Suppressor macrophage treated with lipopolysaccharide for 4 hours (primary cell): ENCODE measurements at regions not wholly inside any gene's neighbourhood (a gene's known extent, or its start where the extent isn't known, plus 50 kb on each side); places are given as distances from the start of the nearest gene placed in this dataset.
"Not testable (repeated sequence)": the region's sequence is repeated elsewhere in the genome, so short reads cannot be mapped to it uniquely, and the experiment has no call there.

Experiments used
- DNase-seq: peaks from one replicate; pipeline ENCODE4 v3.0.0-alpha.2; 2020

DNA sequence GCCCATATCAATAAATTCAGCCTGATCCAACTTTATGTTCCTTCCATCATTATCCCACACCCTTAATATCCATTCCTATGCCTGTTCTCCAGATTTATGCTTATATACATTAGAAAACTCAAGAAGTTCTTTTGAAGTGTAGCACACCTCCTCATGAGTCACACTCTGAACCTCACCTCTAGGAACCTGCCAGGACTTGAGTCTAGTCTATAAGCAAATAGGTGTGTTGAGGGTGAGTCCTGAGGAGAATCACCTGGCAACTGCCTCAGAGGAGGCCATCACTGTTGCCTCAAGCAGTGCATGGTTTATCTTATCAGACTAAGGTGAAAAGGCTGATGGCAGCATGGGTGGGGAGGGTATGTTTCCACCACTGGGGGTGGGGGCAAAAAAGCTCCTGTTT, 496.7 kb downstream of the C6orf118 start:
- no peak for DNase-seq

DNA sequence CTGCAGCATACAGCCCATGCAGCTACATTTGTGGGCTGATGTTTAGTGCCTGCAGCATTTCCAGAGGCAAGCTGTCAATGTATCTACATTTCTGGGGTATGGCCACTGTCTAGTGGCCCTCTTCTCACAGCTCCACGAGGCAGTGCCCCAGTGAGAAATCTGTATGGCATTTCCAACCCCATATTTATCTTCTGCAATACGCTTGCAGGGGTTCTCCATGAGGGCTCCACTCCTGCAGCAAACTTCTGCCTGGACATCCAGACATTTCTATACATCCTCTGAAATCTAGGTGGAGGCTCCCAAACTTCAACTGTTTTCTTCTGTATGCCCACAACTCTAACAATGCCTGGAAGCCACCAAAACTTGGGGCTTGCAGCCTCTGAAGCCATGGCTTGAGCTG, 502.3 kb downstream of the C6orf118 start:
- no peak for DNase-seq

DNA sequence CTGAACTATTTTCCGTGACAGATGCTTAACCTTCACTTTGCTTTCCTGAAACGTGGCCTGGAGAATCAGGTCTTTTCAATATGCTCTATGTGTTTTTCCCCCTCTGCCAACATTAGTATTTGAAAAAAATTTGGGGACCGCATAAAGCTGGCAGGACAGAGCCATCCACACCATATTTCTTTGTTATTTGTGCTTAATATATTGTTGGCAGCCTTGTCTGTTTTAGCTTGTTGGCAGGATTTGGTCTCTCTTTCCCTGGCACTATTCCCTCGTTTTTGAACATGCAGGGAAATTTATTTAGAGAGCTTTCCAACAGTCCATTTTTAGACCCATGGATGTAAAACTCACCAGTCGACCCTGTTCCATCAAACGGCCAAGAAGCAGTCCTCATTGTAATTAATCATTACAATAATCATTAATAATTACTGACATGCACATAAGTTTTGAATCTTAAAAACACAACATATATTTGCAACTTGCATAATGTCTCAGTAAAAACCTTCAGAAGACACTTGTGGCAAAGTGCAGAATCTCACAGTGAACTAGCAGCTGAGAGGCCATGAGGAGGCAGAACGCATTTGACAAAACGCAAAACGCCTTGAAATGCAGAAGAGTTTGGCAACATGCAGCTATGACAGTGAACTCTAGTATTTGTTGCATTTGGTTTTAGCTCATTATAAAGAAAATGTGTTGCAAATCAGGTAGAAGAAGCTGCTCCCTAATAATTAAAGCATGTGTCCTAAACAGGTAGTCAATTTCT, 514.2 kb downstream of the C6orf118 start:
- no peak for DNase-seq

DNA sequence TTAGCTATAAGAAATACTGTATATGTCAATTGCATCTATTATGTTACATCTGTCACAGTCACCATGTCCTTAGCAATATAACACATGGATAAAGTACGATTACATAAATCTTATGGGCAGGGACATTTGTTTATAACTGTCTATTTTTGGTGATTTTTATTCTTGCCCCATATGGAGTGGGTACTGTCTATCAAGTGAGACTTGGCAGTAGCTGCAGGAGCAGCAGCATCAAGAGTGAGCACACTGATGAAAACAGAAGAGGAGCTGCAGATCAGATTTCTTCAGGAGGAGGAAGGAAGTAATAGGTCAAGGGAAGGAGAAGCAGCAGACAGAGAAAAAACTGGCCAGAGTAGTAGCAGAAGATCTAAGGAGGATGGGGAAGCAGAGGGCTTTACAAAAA, 516.7 kb downstream of the C6orf118 start:
- DNase-seq: no peak

DNA sequence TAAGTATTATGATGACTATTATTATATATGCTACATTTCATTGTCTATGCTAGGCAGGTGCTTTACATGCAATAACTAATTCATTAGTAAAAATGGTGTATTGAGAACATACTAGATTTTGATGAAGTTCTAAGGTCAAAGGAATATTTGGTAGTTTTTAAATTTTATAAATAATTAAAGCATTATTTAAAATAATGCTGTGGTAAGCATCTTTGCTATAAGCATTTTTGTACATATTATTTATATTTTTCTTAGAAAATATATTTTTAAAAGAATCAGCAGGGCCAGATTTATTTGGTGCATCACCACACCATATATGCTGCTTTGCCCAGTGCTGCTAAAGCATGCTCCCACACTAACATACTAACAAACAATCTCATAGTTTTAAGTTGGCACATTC, 517.9 kb downstream of the C6orf118 start:
- DNase-seq: no peak

DNA sequence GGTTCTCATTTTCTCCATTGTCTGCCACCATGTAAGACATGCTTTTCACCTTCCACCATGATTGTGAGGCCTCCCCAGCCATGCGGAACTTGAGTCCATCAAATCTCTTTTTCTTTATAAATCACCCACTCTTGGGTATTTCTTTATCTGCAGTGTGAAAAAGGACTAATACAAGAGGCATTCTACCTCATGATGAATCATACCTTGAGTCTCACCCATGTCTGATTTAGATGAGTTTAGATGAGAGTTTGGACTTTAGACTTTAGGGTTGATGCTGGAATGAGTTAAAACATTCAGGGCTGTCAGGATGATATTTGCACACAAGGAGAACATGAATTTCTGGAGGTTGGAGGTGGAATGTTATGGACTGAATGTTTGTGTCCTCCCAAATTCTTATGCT, 545.6 kb downstream of the C6orf118 start:
- no peak for DNase-seq

DNA sequence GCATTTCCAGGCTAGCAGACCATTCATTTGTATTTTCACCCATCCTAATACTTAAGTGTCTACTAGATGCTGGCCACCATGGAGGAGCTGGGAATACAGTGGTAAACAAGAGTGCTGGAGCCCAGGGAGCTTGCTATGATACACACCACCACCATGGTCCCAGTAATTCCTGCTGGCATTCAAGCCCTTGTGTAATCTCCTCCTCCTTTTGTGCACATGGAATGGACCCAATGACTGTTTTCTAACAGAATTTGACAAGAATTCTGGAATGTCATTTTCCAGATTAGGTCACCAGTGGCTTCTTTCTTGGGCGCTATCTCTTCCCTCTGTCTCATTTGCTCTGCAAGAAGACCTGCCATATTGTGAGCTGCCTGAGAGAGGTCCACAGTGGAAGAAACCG, 552.0 kb downstream of the C6orf118 start:
- no peak for DNase-seq

DNA sequence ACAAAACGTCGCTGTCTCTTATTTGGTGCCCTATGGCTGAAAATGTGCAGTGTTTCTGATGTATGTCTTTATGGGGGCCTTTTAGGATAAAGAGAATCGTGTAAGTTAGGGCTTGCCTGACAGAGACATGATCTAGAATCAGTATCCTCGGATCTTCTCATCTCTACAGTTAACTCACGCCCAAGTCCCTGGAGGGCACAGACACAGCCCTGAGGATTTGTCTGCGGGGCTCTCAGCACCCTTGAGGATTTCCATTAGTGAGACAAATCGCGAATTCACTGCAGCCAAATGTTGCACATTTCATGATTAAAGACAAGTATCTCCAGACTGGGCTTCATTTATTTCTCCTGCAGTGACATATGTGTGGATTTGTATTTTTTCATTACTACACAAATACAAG, 552.7 kb downstream of the C6orf118 start:
- DNase-seq: no peak

DNA sequence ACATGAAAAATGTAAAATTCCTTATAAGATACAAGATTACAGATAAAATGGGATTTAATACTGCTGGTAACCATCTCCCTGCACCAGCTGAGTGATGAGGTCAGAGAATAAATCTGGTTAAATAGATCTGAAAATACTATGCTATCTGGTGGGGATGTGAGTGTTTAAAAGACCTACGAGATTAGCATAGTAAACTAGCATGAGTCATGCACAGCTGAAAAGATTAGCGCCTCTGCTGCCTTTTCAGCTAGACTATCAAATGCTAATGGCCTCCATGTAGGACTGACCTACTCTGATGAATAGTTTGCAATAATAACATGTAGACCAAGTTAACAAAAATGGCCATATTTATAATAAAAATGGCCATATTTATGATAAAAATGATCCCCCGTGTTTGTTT, 553.3 kb downstream of the C6orf118 start:
- DNase-seq: no peak

DNA sequence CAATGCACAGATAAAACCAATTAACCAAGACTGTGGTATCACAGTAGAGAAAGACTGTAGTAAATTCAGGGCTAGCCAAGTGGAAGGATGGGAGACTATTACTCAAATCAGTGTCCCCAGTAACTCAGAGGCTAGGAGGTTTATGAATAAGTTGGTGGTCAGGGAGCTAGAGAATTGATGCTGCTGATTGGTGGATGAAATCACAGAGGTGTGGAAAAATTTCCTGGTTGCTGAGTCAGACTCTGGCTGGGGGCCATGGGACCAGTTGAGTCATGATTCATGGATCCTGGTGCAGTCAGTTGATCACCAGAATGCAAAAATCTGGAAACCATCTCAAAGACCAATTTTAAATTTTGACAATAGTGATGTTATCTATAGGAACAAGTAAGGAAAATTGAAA, 555.9 kb downstream of the C6orf118 start:
- DNase-seq: no peak

DNA sequence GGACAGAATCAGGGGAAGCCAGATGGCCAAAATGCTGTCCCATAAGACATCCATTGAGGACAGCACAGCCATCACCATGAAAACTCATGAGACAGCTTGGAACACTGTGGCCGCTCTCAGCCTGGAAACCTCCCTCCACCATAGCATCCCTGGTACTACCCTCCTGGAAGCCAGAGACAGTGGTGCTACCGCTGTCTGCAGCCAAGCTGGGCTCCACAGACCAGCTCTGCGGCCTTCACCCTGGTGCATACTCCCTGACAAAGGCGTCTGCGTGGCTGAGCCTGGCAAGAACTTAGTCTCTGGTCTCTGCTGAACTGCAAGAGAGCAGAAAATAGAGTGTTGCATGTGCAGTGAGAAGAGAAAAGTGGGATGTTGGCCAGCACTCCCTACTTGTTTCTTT, 558.0 kb downstream of the C6orf118 start:
- DNase-seq: no peak

DNA sequence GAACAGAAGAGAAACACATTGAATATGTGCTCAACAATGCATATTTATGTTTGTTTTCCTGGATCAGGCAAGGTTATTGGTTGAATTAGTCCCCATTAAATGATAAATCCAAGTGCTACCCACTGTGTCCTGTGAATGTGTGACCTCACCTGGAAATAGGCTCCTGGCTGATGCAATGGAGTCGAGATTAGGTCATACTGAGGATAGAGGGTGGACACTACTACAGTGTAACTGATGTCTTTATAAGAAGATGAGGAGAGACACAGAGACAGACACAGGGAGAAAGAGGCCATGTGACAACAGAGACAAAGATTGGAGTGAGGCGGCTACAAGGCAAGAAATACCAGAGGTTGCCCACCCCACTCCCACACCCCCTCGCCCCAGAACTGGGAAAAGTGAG, 559.3 kb downstream of the C6orf118 start:
- no peak for DNase-seq

DNA sequence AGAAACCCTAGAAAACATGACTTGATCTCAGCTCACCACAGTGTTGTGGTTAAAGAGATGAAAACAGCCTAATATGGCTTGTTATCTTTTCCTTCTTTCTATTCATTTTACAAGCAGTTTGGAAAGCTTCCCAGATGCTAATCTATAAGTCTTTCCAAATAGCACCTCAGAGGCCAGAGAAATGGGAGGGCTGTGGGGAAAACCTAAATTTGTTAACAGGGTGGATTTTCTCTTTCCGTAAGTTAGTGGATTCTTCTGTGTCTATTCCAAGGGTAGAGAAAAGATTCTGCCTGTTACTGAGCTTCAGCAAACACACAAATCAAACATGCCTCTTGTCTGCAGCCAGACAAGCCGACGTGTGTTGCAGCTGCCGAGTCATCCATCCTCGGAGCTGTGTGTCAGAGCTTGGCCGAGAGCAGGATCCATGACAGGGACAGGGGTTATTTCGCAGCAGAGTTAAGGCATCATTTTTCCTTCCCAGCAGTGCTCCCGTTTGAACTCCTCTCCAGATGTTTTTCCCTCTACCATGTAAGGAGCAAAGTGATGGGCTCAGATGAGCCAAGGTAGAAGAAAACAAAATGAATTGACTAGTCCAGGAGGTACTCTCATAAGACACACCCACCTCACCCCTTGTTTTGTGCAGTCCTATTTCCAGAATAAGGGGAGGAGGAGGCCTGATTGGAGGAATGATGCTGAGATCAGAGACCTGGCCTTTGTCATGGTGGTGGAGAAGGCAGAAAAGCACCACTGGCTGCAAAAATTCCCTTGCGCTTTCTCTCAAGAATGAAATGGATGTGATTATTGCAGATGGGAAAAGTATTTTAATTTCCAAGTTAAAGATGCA, 560.0 kb downstream of the C6orf118 start:
- DNase-seq: no peak

DNA sequence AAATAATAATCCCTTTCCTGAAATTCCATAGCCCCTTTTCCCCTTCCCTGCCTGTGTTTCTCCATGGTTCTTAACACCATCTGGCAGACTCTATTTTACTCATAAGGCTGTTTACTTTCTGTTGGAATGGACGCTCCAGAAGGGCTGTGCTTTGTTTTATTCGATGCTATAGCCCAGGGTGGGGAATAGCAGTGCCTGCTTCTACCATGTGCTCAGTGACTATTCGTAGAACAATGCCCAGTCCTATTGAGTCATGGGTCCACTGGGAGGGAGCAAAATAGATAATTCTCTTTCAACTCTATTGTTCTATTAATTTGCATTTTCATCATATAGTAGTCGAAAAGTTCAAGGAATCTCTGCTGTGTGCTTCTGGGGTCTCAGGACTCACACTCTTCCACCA, 565.1 kb downstream of the C6orf118 start:
- no peak for DNase-seq

DNA sequence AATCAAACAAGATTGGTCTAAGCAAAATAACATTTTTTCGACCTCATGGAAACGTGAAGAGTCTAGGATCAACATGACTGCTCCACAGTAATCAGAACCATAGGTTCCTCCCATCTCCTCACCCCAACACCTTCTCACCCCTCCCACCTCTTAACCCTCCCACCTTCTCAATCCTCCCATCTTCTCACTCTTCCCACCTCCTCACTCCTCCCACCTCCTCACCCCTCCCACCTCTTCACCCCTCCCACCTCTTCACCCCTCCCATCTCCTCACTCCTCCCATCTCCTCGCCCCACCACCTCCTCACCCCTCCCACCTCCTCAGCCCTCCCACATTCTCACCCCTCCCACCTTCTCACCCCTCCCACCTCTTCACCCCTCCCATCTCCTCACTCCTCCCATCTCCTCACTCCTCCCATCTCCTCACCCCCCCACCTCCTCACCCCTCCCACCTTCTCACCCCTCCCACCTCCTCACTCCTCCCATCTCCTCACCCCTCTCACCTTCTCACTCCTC, 567.4 kb downstream of the C6orf118 start:
- no peak for DNase-seq

DNA sequence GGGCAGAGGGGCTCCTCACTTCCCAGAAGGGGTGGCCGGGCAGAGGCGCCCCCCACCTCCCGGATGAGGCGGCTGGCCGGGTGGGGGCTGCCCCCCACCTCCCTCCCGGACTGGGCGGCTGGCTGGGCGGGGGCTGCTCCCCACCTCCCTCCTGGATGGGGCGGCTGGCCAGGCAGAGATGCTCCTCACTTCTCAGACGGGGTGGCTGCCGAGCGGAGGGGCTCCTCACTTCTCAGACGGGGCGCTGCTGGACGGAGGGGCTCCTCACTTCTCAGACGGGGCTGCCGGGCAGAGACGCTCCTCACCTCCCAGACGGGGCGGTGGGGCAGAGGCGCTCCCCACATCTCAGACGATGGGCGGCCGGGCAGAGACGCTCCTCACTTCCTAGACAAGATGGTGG, 573.3 kb downstream of the C6orf118 start:
- DNase-seq: not testable (repeated sequence)

DNA sequence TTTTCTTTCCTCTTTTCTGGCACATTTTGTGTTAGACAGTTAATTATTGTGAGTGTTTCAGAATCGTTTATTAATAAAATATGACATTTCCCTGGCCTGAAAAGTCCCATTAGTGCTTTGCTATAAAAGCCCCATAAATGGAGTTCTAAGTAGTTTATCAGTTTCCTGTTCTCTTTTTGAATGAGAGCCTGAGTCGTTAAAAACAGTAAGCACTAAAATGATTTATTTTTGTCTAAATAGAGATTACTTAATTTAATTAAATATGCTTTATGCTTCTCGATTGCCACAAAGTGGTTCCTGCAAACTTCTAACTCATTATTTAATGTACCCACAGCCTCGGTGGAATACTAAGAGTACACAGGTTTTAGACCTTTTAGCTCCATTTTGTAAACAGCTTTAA, 577.9 kb downstream of the C6orf118 start:
- DNase-seq: no peak

DNA sequence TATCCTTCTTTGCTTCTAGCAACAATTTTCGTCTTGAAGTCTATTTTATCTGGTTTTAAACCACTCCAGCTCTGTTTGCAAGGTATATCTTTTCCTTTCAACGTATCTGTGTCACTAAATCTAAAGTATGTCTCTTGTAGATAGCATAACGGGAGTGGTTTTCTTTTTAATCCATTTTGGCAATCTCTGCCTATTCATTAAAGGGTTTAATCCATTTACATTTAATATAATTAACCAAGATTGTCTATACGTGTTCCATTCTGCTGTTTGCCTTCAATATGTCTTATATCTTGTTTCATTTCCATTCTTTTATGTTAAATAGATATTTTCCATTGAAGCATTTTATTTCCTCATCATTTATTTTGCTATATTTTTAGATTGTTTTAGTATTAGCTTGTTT, 587.9 kb downstream of the C6orf118 start:
- no peak for DNase-seq

DNA sequence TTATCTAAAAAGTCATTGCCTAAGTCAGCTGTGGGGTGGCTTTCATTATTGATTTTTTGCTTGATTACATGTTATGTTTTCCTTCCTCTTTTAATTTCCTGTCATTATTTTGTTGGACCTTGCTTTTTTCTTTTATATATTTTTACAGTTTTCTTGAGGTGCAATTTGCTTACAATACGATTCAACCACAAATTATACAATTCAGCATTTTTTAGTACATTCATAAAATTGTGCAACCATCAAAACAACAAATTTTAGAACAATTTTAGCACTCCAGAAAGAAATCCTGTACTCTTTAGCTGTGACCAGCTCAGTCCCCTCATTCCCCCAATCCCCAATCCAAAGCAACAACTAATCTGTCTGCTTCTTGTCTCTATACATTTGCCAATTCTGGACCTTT, 608.9 kb downstream of the C6orf118 start:
- no peak for DNase-seq

DNA sequence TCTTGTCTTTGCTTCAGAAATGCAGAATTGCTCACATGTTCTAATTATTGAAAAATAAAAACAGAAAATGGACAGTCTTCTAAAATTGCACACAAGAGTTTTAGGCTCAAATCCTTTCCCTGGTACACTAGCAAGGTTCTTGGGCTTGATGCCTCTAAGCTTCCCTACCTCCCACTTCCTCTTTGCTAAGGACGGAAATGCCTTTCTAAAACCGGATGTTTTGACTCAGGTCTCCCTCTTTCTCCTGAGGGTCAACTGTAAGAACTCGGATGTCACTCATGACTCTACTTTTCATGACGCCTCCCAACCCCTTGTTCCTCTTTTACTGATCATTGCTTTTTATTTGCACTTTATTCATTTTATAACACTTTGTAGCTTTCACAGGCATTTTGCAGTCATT, 613.5 kb downstream of the C6orf118 start:
- DNase-seq: no peak

DNA sequence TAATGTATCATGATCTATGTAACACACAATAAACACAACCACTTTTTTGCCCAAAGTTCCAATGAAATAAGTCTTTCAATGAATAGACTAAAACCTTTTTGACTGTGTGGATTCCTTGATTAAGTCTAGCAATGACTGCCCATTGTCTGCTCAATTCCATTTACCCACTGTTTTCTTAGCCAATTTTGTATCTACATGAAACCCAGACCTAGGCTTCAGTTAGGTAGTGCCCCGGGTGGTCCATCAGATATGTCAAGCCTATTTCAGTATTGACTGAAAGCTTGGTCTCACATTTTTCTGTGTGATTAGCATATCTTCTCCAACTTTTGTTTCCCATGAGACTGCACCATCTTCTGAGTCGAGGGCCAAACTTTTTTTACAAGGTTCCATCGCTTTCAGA, 615.0 kb downstream of the C6orf118 start:
- no peak for DNase-seq

DNA sequence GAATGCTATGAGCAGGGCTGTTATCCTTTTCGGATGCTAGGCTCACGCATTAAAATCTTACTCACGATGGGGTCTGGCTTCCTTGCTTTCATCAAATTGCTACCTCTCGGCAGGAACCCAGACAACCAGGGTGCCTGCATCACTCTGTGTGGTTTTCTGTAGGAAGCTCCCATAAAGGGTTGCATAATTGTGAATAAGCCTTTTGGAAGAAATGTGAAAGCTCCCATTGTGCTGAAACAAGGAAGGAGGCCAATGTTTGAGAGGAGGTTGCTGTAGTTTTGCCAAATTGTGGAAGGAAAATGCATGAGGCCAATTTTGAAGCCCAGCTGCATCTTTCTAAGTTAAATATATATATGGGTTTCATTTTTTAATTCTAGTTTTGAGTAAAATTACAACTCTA, 615.5 kb downstream of the C6orf118 start:
- DNase-seq: no peak

DNA sequence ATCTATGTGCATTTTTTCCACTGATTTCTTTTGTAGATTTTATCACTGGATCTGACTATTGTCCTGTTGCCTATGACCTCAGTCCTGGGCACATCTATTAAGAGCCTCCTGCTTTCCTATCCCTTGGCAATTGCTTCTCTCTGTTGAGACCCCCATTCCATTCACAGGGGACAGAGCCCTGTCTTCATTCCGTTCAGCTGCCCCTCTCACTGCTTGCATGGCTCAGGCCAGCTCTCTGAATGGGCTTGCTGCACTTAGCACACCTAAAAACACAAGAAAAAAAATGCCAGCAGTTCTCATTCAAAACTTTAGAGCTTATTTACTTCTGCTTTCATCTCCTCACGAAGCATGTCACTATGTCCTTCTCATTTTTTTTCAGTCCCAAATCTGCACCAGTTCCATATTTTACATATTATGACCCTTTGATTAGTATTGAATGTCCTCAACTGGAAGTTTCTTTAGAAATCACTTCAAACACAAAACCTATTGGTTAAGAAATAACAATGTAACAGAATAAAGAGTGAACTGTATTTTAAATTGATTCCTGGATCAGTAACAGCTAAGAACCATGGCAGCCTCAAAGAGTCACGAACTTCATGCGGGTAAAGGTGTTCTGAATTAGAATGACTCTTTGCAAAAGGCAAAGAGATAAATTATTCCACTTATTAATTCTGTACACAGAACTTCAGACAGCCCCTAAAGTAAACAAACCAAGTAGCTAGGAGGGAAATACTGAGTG, 616.5 kb downstream of the C6orf118 start:
- DNase-seq: no peak
